HTR-8/SVneo (cell line): ENCODE measurements at regions not wholly inside any gene's neighbourhood (a gene's known extent, or its start where the extent isn't known, plus 50 kb on each side); places are given as distances from the start of the nearest gene placed in this dataset.
"Not testable (repeated sequence)": the region's sequence is repeated elsewhere in the genome, so short reads cannot be mapped to it uniquely, and the experiment has no call there.

Experiments
- DNase-seq: peaks from one replicate; pipeline ENCODE4 v3.0.0; 2011; ENCODE audit warnings: low spot score, mixed read lengths; ENCODE audit not compliant: insufficient read length
- FAIRE-seq: peaks from 2 replicates; lab custom pipeline; 2011; peaks lifted over from hg19 to GRCh38; lab: Jason Lieb, UNC

DNA sequence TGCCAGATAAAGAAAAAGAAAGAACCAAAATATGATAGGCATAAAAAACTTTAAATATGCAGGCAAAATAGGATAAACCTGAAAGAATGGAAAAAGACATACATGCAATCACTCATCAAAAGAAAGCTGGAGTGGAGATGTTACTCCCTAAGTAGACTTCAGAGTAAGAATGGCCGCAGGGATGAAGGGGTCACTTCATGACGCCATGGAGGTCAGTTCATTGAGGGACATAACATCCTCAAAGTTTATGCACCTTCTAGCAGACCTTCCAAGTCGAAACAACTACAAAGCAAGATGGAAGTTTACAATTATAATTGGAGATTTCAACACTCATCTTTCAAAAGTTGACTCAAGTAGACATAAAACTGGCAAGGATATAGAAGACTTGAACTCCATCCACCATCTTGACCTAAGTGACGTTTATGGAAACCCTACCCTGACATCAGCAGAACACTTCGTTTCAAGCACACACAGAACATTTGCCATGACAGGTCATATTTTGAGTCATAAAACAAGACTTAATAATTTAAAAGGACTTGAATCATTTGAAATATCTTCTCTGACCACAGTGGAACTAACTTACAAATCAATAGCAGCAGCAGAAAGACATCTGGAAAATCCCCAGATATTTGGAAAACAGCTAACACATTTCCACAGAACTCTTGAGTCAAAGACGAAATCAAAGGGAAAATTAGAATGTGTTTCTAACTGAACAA is 106.0 kb upstream of the LRPAP1 start:
- no peak for DNase-seq
- no peak for FAIRE-seq

DNA sequence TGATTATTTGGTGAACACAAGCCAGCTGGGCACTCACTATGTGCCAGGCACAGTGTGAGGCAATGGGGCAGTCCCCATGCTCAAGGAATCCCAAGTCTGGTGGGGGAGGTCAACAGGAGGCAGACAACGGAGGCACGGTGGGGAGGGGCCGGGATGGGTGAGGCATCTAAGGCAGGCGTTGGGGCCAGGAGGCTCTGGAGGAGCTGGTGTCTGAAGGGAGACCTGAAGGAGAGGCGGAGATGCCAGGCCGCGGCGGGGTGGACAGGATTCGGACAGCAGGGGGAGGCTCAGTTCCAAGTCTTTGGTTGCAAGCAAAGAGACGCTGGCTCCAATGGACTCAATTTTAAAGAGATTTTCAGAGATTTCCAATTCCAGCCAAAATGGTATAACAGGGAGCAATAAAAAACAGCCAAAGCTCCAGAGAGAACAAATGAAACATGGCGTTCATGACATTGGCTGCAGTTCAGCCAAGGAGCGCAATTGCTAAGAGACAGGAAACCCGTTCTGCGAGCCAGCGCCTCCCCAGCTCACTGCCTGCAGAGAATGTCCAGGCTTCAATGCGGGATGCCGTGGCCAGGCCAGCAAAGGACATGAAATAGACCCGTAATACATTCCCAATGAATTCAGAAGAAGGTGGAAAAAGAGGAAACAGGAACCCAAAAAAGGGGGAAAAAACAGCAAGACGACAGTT is 105.2 kb upstream of the LRPAP1 start:
- no peak for FAIRE-seq

DNA sequence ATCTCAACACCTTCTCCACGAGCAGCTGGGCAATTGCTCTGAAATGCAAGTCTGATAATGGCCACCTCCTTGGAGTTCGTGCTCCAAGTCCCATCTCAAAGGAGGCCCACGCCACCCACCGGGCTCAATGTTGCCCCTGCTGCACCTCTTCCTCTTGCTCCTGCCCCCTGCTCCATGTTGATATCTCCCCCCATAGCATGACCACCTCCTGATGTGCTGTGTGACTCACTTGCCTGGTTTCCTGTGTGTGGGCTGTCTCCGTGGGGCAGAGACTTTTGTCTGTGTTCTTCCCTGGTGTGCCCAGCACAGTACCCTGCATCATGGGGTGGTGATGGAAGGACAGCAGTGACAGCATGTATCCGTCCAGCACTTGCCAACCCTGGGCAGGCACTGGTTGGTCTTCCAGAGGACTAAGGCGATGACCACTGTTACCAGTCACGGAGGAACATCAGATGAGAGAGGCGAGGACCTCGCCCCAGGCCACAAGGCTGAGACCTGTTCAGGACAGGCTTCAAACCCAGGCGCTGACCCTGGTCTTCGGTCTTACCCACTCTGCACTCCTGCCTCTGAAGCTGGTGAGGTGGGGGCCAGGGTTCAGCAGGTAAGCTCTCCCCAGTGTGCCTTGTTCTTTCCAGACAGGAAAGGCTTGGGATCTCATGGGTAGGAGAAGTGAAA is 104.6 kb upstream of the LRPAP1 start:
- DNase-seq (no peak), FAIRE-seq (no peak)

More for the DNA sequence above, 105.2 kb upstream of the LRPAP1 start:
- DNase-seq = no peak

DNA sequence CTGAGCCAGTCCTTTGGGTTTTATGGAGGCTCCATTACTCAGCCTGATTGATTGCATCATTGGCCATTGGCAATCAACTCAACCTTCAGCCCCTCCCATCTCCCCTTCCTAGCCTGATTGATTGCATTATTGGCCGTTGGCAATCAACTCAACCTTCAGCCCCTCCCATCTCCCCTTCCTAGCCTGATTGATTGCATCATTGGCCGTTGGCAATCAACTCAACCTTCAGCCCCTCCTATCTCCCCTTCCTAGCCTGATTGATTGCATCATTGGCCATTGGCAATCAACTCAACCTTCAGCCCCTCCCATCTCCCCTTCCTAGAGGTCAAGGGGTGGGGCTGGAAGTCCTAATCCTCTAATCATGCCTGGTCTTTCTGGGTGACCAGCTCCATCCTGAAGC is 103.8 kb upstream of the LRPAP1 start:
- FAIRE-seq, DNase-seq: not testable (repeated sequence)

DNA sequence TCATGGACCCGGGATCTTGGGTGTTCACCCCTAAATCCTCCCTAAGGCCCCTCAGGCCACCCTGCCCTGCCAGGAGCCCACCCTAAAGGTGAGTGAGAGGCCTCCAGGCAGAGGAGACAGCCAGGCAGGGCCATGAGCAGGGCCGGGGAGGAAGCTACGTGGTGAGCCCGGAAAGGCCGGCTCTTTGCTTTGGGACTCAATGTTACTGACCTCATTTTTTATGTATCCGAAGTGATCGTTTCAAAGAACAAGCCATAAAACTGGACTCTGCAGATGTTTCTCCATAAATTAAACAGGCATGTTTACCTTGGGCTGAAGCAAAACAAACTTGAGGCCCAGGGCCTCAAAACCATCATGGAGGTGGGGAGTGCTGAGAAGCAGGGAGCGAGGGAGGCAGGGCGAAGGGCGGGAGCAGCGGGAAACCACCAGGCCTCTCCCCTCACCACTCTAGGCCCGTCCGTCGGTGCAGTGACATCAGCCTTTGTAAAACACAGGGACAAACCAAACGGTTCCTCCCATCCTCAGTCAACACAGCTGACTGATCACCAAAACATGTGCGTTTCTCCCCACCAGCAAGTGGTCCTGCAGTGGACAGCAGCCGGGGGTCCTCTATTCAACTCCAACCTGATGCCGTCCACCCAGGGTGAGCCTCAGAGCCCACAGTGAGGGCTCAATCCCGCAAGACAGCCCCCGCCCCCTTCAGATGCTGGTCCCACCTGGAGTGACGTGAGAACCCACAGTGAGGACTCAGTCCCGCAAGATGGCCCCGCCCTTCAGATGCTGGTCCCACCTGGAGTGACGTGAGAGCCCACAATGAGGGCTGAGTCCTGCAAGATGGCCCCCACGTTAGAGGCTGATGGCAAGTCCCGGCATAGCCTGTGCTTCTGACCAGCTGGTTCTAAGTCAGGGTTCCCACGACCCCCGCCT is 102.9 kb upstream of the LRPAP1 start:
- DNase-seq (no peak), FAIRE-seq (no peak)

DNA sequence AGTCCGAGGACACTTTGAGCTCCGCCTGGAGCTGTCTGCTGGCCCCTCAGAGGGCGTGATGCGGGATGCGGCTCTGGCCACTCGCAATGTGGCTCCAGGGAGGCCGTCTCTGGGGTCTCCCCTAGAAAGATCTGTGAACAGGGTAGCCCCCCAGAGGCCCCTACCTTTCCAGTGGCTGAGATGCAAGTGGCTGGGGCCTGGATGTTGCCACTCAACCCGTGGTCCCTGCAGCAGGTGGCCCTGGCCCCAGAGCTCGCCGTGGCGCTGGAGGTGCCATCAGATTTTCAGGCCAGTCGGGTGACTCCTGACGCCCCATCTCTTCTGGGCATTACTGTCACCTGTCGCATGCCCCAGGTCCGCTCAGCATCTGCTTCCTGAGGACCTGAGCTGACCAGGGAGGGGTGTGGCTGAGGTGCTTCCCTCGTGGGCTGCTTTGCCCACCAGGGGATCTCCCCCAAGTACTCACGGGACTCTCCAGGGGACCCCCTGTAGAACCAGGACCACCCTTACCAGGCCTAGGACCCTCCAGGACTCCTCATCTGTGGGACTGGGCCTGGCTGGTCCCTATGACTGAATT is 102.1 kb upstream of the LRPAP1 start:
- DNase-seq = no peak
- FAIRE-seq = no peak

DNA sequence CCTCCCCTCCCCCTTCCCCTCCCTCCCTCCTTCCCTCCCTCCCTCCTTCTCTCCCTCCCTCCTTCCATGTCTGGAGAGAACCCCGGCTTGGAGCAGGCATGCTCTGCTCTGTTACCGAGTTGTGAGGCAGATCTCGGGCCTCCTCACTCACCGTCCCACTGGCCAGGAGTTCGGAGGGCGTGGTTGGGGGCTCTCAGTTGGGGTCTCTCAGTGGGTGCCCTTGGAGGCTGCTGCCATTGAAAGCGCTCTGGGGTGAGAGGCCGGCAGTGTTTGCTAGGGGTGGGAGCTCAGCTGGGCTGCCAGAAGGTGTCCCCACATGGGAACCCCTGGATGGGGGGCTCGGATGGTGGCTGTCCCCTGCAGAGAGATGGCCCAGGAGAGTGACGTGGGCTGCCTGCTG is 101.1 kb upstream of the LRPAP1 start:
- not testable (repeated sequence) for DNase-seq, FAIRE-seq

DNA sequence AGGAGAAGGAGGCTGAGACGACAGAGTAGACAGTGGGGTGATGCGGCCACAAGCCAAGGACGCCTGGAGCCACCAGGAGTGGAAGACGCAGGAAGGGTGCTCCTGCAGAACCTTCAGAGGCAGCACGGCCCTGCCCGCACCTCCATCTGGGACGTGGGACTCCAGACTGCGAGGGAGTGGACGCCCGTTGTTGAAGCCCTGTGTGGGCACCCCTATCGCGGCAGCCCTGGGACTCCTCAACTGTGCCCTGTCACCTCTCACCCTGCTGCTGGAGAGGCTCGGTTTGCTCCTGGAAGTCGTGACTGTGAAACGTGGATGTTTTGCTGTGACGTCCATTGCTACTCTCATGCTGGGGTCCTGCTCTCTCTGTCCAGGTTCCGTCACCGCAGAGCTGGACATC is 100.6 kb upstream of the LRPAP1 start:
- not testable (repeated sequence) for FAIRE-seq

DNA sequence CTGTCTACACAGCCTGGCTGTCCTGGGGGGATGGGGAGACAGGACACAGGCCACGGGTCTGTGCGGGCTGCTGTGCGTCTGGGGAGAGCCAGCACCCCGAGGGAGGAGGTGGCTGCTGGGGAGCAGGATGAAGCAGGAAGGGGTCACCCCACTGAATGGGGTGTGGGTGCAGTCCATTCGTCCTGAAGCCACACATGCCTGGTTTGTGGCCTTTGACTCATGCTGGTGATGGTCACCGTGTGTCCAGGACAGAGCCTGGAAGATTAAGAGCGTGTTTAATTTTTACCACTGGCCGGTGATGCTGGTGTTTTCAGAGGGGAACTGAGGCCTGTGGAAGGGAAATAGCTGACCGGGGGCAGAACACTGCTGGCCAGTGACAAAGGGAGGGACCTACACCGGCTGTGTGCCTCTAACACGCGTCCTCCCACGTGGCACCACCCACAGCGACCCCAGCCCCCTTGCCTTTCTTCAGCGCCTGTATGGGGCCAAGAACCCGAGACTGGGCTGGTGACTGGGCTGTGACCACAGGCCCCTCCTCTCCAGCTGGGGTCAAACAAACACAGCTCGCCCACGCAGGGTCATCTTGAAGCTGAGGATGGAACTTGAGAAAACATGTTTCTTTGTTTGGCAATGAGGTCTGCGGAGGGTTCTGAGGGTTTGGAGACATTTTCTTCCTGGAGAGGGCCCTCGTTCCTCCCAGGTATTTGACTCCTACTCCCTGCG is 99.5 kb upstream of the LRPAP1 start:
- FAIRE-seq, DNase-seq: not testable (repeated sequence)

More for the DNA sequence above, 100.6 kb upstream of the LRPAP1 start:
- not testable (repeated sequence) for DNase-seq

DNA sequence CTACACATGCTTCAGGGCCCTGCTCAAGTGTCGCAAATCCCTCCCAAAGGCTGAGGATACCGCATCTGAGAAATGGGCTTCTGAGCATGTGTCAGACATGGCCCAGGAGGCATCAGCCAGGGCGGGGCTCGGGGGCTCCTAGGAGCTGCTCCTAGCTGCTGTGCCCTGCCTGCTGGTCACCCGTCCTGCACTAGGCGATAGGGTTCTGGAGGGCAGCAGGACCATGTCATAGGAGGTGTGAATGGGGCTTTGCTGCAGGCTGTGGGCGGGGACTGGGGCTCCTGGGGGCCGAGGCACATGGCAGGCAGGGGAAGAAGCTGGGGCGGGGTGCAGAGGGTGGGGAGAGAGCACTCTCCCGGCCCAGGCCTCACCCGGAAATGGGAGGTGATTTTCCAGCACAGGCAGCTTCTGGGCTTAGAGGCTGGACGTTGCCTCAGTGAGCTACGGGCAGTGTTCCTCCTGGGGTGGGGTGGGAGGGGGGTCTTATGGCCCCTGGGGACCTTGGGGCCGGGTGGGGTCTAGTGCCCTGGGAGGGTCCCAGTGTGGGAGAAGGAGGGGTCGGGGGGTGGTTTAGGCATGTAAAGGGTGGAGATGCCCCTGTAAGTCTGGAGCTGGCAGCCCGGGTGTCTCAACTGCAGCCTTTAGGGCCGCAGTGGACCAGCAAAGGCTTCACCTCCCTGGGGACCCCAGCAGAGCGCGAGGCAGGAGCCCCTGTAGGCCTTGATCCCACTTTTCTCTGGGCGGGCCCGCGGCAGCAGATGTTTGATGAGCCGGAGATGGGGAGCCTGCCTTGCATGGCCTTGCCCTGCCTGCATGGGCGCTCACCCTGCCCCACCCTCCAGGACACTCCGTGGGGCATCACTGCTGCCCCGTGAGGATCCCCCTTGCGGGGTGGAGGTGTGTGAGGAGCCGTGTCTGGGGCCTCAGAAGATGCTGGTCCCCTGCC is 98.6 kb upstream of the LRPAP1 start:
- DNase-seq = no peak
- no peak for FAIRE-seq

DNA sequence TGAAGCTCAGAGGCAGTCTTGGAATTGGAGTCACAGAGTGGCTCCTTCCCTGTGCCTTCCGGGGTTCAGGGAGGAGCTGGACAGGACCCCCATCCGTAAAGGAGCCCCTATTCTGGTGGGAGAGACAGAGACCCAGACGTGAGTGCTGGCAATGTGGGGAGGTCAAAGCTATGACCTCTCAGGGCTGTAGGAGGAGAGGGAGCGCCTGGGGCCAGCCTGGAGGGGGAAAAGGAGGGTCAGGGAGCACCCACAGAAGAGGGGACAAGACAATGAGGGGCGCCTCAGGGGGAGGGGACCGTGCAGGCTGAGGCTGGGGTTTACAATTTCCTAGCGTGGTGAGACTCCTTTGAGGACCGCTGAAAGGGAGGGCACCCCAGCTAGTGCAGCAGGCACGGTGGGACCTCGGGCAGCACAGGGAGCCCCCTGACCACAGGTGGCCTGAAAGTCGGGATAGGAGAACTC is 97.9 kb upstream of the LRPAP1 start:
- FAIRE-seq = no peak
- no peak for DNase-seq

DNA sequence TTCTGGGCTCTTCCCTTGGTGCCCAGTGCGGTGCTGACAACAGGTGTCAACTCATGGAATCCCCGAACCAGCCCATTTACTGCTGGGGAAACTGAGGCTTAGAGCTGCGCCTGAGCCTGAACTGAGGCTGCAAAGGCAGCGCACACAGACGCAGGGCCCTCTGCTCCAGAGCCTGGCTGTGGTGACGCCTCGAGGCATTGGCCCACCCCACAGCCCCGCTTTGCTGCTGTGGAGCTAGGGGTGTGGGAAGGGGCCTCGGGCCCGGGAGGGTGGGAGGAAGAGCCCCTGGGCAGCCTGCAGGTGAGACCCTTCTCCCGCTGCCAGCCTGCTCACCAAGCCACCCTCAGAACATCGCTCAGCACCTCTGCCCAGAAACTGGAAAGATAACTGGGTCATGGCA is 97.4 kb upstream of the LRPAP1 start:
- FAIRE-seq (no peak), DNase-seq (no peak)

DNA sequence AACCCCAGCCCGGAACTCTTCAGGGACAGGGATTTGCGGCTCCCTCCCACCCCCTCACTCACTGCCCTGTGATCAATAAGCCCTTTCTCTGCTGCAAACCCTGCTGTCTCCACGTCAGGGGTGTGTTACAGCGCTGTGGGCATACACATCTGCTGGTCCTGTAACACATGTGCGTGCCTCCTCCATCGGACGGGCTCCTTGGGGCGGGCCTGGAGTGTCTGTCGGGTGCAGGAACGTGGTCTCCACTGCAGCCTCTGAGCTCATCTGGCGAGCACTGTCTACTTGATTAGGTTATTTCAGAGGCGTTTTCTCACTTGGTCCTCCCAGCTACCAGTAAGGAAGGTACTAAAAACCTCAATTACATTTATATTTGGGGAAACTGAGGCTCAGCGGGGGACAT is 97.0 kb upstream of the LRPAP1 start:
- not testable (repeated sequence) for FAIRE-seq, DNase-seq

DNA sequence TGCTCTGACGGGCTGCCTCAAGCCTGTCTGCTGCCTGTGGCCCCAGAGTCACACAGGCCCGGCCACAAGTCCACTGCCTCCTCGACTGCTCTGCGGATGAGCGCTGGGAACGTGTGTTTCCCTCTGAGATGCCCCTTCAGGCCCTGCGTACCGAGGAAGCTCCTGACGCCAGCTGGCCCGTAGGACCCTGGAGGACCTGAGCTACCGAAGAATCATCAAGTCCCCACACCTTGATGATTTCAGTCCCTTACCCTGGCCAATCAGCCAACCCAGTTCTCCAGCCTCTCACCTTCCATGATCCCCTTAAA is 96.6 kb upstream of the LRPAP1 start:
- DNase-seq (no peak), FAIRE-seq (no peak)

DNA sequence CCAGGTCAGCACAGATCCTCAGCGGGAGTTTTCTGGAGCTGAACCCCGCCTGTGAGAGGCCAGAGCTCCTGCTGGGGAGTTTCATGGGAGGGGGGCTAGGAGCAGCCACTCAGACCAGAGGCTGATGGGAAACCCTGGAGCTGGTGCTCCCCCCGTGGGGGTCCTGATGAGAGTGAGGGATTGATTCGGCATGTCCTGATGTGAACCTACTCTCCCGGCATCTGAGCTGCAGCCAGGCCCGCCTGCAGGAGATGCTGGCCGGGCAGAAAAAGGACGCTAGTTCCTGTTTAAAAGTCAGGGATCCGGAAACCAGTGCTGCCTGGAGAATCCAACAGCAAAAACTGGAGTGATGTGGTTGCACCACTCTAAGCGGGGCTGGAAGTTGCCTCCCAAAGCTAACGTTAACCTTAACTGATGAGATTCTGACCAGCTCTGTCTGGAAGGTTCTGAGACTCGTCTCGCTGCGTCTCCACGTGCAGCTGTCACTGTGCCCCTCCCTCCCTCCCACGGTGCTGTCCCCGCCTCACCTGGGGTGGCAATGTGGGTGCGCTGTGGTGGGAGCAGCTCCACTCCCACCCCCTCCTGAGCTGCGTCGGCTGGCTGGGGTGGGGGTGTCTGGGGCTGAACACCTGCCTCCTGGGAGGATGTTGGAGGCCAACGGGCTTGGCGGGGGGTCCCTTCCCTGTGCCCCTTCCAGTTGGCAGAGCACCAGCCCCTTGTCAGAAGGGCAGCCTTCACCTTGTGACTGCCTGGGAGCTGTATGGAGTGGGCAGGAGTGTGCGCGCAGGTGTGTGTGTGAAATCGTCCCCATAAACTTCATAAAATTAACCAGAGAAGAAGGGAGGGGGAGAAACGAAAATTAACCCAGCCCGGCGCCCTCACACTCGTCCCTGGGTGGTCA is 96.0 kb upstream of the LRPAP1 start:
- DNase-seq, FAIRE-seq: not testable (repeated sequence)

DNA sequence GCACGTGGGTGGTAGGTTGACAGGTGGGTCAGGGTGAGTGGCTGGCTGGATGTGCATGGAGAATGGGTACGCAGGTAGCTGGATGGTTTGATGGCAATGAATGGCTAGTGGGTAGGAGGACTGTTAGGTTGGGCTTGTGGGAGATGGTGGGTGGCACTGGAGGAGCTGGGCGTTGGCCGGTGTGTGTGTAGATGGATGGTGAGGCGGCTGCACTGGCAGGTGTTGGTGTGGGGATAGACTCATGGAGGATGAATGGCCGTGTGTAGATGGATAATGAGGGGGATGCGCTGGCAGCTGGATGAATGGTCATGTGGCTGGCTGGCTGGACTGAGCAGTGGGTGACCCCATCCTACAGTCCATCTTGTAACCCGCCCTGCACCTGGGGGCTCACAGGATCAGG is 95.2 kb upstream of the LRPAP1 start:
- FAIRE-seq, DNase-seq: not testable (repeated sequence)
